ENCODE measurements at regions not wholly inside any gene's neighbourhood (a gene's known extent, or its start where the extent isn't known, plus 50 kb on each side); places are given as distances from the start of the nearest gene placed in this dataset.

GRCh38 chr4:45876235-45876890 lies 247.5 kb downstream of the GABRG1 start:
- WGBS, 3 donors = 78 to 88% (median 82%) methylated on average over 2 of the region's 2 CpGs
- intact Hi-C loops (cut with DNase I) = no loop called here
- H3K27ac ChIP-seq = no peak overlapping the region
- H3K36me3 ChIP-seq = no peaks in the 10 kb centered on the region
- H3K9me3 ChIP-seq = no peaks in the 10 kb centered on the region
- DNase-seq = no peak
- H3K4me3 ChIP-seq = no peak overlapping the region
- H3K27me3 ChIP-seq = no peaks in the 10 kb centered on the region
- no peaks in the 10 kb centered on the region for H3K4me1 ChIP-seq (ENCODE audit: insufficient read depth)
- TF ChIP-seq POLR2A (IDR thresholded peaks at IDR 0.05) (no peak), CTCF (IDR thresholded peaks at IDR 0.05) (no peak), EP300 (IDR thresholded peaks at IDR 0.05) (no peak)

- no peaks in the 10 kb centered on the region for H3K27me3 ChIP-seq
- no peak for DNase-seq
- intact Hi-C loops (cut with DNase I) = loop anchor here in 1 of 4 donors (10.0 kb wide), 1 partner anchor 884 kb away; no protein-coding TSS in a partner anchor
- H3K4me1 ChIP-seq (ENCODE audit: insufficient read depth) = no peaks in the 10 kb centered on the region
- TF ChIP-seq EP300 (IDR thresholded peaks at IDR 0.05) = no peak
- TF ChIP-seq POLR2A (IDR thresholded peaks at IDR 0.05) = no peak
- TF ChIP-seq CTCF (IDR thresholded peaks at IDR 0.05) = no peak
- WGBS, 3 donors = 51 to 80% (median 63%) methylated on average over 3 of the region's 3 CpGs
- no peak overlapping the region for H3K27ac ChIP-seq
- H3K36me3 ChIP-seq = no peaks in the 10 kb centered on the region
- no peak overlapping the region for H3K4me3 ChIP-seq
- no peaks in the 10 kb centered on the region for H3K9me3 ChIP-seq
These were observed 254.7 kb downstream of the GABRG1 start for GRCh38 chr4:45869184-45869583.

GRCh38 chr4:45865781-45866180 lies 258.1 kb downstream of the GABRG1 start:
- H3K36me3 ChIP-seq = no peaks in the 10 kb centered on the region
- no peak for TF ChIP-seq CTCF (IDR thresholded peaks at IDR 0.05)
- no peak for TF ChIP-seq EP300 (IDR thresholded peaks at IDR 0.05)
- no peak for TF ChIP-seq POLR2A (IDR thresholded peaks at IDR 0.05)
- H3K9me3 ChIP-seq = no peaks in the 10 kb centered on the region
- WGBS, 3 donors = 76 to 89% (median 83%) methylated on average over 2 of the region's 2 CpGs
- H3K4me3 ChIP-seq = no peak overlapping the region
- H3K27me3 ChIP-seq = no peaks in the 10 kb centered on the region
- H3K4me1 ChIP-seq (ENCODE audit: insufficient read depth) = no peaks in the 10 kb centered on the region
- intact Hi-C loops (cut with DNase I) = loop anchor here in 1 of 4 donors (10.0 kb wide), 1 partner anchor 881 kb away; no protein-coding TSS in a partner anchor
- DNase-seq = no peak
- H3K27ac ChIP-seq = no peak overlapping the region

GRCh38 chr4:45855857-45856256 lies 268.0 kb downstream of the GABRG1 start:
- Histone ChIP-seq H3K27me3 (no peaks in the 10 kb centered on the region), H3K4me1 (ENCODE audit: insufficient read depth) (no peaks in the 10 kb centered on the region), H3K4me3 (no peak overlapping the region), H3K27ac (no peak overlapping the region), H3K9me3 (peaks cover 0 to 6% of the 10 kb centered on the region in 2 donors), H3K36me3 (no peaks in the 10 kb centered on the region)
- DNase-seq = no peak
- intact Hi-C loops (cut with DNase I) = no loop called here
- WGBS, 3 donors = 78 to 85% (median 82%) methylated on average over 2 of the region's 2 CpGs
- no peak for TF ChIP-seq EP300 (IDR thresholded peaks at IDR 0.05)
- TF ChIP-seq POLR2A (IDR thresholded peaks at IDR 0.05) = no peak
- no peak for TF ChIP-seq CTCF (IDR thresholded peaks at IDR 0.05)
